ENCODE measurements at regions not wholly inside any gene's neighbourhood (a gene's known extent, or its start where the extent isn't known, plus 50 kb on each side); places are given as distances from the start of the nearest gene placed in this dataset.

- peaks cover 7% of the 10 kb centered on the region for H3F3A ChIP-seq (ENCODE audit: insufficient read depth, low read length, poor library complexity, severe bottlenecking)
- no peak overlapping the region for H2AFZ ChIP-seq (ENCODE audit: low read depth, low read length)
- TF ChIP-seq TAF1 (IDR thresholded peaks at IDR 0.05; ENCODE audit: low read depth), result no peak
- no peak for TF ChIP-seq SMC3 (conservative IDR thresholded peaks at IDR 0.05; ENCODE audit: poor library complexity)
- TF ChIP-seq POLR2AphosphoS5 (IDR thresholded peaks at IDR 0.05), result no peak
- no peak for TF ChIP-seq EP300 (conservative IDR thresholded peaks at IDR 0.05; ENCODE audit: poor library complexity, severe bottlenecking)
- no peak for TF ChIP-seq RAD21 (conservative IDR thresholded peaks at IDR 0.05)
- TF ChIP-seq EZH2 (IDR thresholded peaks at IDR 0.05; ENCODE audit: borderline replicate concordance, insufficient read depth, low read length, poor library complexity, severe bottlenecking), result no peak
- H3K9ac ChIP-seq (ENCODE audit: low read length), result no peak overlapping the region
- no peaks in the 10 kb centered on the region for H4K20me1 ChIP-seq (ENCODE audit: insufficient read depth)
- H3K9me3 ChIP-seq (ENCODE audit: low read length), result no peaks in the 10 kb centered on the region
- no peaks in the 10 kb centered on the region for H3K36me3 ChIP-seq (ENCODE audit: insufficient read depth, low read length)
- no peaks in the 10 kb centered on the region for H3K9me2 ChIP-seq (ENCODE audit: insufficient read depth, low read length)
- no peaks in the 10 kb centered on the region for H3K79me2 ChIP-seq (replicated peaks; ENCODE audit: insufficient read depth, low read length)
- no peak overlapping the region for H3K4me2 ChIP-seq (ENCODE audit: low read length)
- no peak overlapping the region for H3K4me3 ChIP-seq (ENCODE audit: low read length)
- no peaks in the 10 kb centered on the region for H3K27me3 ChIP-seq (ENCODE audit: insufficient read depth, low read depth, low read length)
- H3K27ac ChIP-seq (ENCODE audit: low read length), result no peak overlapping the region
These were observed 450.8 kb downstream of the PTPRU start for GRCh38 chr1:29687166-29687565.

DNA sequence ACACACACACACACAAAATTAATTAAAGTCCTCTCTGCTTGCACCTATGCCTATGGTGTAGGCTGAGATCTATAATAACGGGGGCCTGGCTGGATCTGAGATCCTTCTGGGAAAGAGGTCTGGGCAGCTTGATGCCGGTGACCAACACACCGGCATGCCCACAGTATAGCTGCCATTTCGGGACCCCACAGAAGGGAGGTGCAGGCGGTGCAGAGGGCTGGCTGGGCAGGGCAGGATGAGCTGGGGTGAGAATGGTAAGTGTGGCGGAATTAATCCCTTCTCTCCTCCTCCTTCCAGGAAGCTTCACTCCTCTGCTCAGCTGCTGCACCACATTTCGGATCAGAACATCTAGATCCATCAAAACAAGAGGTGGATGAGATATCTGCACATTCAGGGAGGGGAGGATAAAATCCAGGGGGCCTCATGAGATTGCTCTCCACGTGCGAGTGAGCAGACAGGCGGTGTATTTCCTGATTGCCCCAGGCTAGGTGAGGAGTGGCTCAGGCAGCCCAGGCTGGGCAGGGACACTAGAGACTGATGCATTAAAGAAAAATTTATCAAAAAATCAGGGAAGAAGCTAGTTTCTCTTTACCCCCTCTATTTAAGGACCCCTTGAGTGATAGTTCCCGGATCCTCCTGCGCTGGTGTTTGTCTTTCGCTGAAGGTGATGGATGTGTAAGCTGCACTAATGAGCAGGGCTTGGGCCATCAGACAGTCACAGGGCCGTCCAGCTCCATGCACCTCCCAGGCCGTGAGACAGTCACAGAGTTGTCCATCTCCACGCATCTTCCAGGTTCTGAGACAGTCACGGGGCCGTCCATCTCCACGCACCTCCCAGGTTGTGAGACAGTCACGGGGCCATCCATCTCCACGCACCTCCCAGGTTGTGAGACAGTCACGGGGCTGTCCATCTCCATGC is 449.9 kb downstream of the PTPRU start:
- H3K4me2 ChIP-seq (ENCODE audit: low read length), result no peak overlapping the region
- no peak for TF ChIP-seq EP300 (conservative IDR thresholded peaks at IDR 0.05; ENCODE audit: poor library complexity, severe bottlenecking)
- H2AFZ ChIP-seq (ENCODE audit: low read depth, low read length), result no peak overlapping the region
- H3K9me3 ChIP-seq (ENCODE audit: low read length), result no peaks in the 10 kb centered on the region
- H3K4me3 ChIP-seq (ENCODE audit: low read length), result no peak overlapping the region
- H3K36me3 ChIP-seq (ENCODE audit: insufficient read depth, low read length), result no peaks in the 10 kb centered on the region
- H3K27me3 ChIP-seq (ENCODE audit: insufficient read depth, low read depth, low read length), result no peaks in the 10 kb centered on the region
- peaks cover 9% of the 10 kb centered on the region for H3F3A ChIP-seq (ENCODE audit: insufficient read depth, low read length, poor library complexity, severe bottlenecking)
- H3K9me2 ChIP-seq (ENCODE audit: insufficient read depth, low read length), result no peaks in the 10 kb centered on the region
- no peaks in the 10 kb centered on the region for H4K20me1 ChIP-seq (ENCODE audit: insufficient read depth)
- H3K9ac ChIP-seq (ENCODE audit: low read length), result no peak overlapping the region
- no peaks in the 10 kb centered on the region for H3K79me2 ChIP-seq (replicated peaks; ENCODE audit: insufficient read depth, low read length)
- H3K27ac ChIP-seq (ENCODE audit: low read length), result no peak overlapping the region

- H3K36me3 ChIP-seq (ENCODE audit: insufficient read depth, low read length), result no peaks in the 10 kb centered on the region
- H3K4me3 ChIP-seq (ENCODE audit: low read length), result no peak overlapping the region
- H3K27me3 ChIP-seq (ENCODE audit: insufficient read depth, low read depth, low read length), result no peaks in the 10 kb centered on the region
- no peak overlapping the region for H3K27ac ChIP-seq (ENCODE audit: low read length)
- no peaks in the 10 kb centered on the region for H3K9me3 ChIP-seq (ENCODE audit: low read length)
- H3K9me2 ChIP-seq (ENCODE audit: insufficient read depth, low read length), result no peaks in the 10 kb centered on the region
- no peak overlapping the region for H3K4me2 ChIP-seq (ENCODE audit: low read length)
- no peaks in the 10 kb centered on the region for H4K20me1 ChIP-seq (ENCODE audit: insufficient read depth)
- no peak overlapping the region for H3K9ac ChIP-seq (ENCODE audit: low read length)
- H3K79me2 ChIP-seq (replicated peaks; ENCODE audit: insufficient read depth, low read length), result no peaks in the 10 kb centered on the region
- H2AFZ ChIP-seq (ENCODE audit: low read depth, low read length), result no peak overlapping the region
- TF ChIP-seq, protein P1, sequence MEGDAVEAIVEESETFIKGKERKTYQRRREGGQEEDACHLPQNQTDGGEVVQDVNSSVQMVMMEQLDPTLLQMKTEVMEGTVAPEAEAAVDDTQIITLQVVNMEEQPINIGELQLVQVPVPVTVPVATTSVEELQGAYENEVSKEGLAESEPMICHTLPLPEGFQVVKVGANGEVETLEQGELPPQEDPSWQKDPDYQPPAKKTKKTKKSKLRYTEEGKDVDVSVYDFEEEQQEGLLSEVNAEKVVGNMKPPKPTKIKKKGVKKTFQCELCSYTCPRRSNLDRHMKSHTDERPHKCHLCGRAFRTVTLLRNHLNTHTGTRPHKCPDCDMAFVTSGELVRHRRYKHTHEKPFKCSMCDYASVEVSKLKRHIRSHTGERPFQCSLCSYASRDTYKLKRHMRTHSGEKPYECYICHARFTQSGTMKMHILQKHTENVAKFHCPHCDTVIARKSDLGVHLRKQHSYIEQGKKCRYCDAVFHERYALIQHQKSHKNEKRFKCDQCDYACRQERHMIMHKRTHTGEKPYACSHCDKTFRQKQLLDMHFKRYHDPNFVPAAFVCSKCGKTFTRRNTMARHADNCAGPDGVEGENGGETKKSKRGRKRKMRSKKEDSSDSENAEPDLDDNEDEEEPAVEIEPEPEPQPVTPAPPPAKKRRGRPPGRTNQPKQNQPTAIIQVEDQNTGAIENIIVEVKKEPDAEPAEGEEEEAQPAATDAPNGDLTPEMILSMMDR (IDR thresholded peaks at IDR 0.05; ENCODE audit: poor library complexity, severe bottlenecking), result no peak
- TF ChIP-seq EZH2 (IDR thresholded peaks at IDR 0.05; ENCODE audit: borderline replicate concordance, insufficient read depth, low read length, poor library complexity, severe bottlenecking) (no peak), POLR2AphosphoS5 (IDR thresholded peaks at IDR 0.05) (no peak), SMC3 (conservative IDR thresholded peaks at IDR 0.05; ENCODE audit: poor library complexity) (no peak), EP300 (conservative IDR thresholded peaks at IDR 0.05; ENCODE audit: poor library complexity, severe bottlenecking) (no peak)
- TF ChIP-seq, protein P2, sequence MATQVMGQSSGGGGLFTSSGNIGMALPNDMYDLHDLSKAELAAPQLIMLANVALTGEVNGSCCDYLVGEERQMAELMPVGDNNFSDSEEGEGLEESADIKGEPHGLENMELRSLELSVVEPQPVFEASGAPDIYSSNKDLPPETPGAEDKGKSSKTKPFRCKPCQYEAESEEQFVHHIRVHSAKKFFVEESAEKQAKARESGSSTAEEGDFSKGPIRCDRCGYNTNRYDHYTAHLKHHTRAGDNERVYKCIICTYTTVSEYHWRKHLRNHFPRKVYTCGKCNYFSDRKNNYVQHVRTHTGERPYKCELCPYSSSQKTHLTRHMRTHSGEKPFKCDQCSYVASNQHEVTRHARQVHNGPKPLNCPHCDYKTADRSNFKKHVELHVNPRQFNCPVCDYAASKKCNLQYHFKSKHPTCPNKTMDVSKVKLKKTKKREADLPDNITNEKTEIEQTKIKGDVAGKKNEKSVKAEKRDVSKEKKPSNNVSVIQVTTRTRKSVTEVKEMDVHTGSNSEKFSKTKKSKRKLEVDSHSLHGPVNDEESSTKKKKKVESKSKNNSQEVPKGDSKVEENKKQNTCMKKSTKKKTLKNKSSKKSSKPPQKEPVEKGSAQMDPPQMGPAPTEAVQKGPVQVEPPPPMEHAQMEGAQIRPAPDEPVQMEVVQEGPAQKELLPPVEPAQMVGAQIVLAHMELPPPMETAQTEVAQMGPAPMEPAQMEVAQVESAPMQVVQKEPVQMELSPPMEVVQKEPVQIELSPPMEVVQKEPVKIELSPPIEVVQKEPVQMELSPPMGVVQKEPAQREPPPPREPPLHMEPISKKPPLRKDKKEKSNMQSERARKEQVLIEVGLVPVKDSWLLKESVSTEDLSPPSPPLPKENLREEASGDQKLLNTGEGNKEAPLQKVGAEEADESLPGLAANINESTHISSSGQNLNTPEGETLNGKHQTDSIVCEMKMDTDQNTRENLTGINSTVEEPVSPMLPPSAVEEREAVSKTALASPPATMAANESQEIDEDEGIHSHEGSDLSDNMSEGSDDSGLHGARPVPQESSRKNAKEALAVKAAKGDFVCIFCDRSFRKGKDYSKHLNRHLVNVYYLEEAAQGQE (IDR thresholded peaks at IDR 0.05; ENCODE audit: borderline replicate concordance), result no peak
- peaks cover 9% of the 10 kb centered on the region for H3F3A ChIP-seq (ENCODE audit: insufficient read depth, low read length, poor library complexity, severe bottlenecking)
These were observed 449.1 kb downstream of the PTPRU start for GRCh38 chr1:29685387-29685786.

Data from neural cell (in vitro differentiated cells).